Activated T-helper 1 cell treated with Interleukin-2 at 50 U/mL for 16 hours (primary cell): ENCODE measurements at regions not wholly inside any gene's neighbourhood (a gene's known extent, or its start where the extent isn't known, plus 50 kb on each side); places are given as distances from the start of the nearest gene placed in this dataset.

ENCODE experiments used
- DNase-seq: peaks from one replicate; pipeline ENCODE4 v3.0.0-alpha.2; 2020; ENCODE audit warnings: low read depth

DNA sequence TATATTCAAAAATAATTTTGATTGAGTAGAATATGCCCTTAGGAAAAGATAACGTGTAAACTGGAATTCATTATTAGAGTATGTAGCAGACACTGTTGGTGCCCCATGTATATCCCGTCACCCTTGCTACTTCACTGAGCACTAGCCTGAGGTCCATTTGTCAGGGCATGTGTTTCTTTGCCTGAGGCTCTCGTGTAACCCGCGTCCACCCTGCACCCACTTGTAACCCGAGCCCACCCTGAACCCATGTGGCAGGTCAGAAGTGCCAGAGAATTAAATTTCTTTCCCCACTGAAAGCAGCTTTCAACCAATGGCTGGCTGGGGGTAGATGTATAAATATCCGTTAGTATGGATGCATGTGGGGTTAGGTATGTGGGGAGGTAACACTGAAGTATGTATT lies 474.2 kb upstream of the ZNF385D start:
- no peak for DNase-seq

DNA sequence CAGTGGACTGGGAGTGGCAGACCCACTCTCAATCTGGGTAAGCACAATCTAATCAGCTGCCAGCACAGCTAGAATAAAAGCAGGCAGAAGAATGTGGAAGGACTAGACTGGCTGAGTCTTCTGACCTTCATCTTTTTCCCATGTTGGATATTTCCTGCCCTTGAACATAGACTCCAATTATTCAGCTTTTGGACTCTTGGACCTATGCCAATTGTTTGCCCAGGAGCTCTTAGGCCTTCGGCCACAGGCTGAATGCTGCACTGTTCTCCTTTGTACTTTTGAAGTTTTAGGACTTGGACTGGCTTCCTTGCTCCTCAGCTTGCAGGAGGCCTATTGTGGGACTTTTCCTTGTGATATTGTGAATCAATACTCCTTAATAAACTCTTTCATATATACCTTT lies 477.7 kb upstream of the ZNF385D start:
- DNase-seq, result no peak

GRCh38 chr3:22231061-22231460 lies 480.1 kb upstream of the ZNF385D start:
- no peak for DNase-seq

GRCh38 chr3:22236490-22237270 lies 485.7 kb upstream of the ZNF385D start:
- no peak for DNase-seq

DNA sequence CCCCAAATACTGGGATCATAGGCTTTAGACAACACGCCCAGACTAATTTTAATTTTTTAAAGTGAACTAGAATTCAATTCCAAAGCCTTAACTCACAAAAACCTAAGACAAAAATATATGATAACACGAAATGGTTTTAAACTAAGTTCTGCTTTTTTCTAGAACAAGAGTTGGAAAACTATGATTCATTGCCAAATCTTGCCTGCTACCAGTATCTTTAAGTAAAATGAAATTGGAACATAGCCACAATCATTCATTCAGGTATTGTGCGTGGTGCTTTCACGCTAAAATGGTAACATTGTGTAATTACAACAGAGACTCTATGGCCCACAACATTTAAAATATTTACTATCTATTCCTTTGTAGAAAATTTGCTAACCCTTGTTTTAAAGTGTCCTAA lies 488.0 kb upstream of the ZNF385D start:
- DNase-seq, result no peak

GRCh38 chr3:22241110-22241509 lies 490.1 kb upstream of the ZNF385D start:
- no peak for DNase-seq

DNA sequence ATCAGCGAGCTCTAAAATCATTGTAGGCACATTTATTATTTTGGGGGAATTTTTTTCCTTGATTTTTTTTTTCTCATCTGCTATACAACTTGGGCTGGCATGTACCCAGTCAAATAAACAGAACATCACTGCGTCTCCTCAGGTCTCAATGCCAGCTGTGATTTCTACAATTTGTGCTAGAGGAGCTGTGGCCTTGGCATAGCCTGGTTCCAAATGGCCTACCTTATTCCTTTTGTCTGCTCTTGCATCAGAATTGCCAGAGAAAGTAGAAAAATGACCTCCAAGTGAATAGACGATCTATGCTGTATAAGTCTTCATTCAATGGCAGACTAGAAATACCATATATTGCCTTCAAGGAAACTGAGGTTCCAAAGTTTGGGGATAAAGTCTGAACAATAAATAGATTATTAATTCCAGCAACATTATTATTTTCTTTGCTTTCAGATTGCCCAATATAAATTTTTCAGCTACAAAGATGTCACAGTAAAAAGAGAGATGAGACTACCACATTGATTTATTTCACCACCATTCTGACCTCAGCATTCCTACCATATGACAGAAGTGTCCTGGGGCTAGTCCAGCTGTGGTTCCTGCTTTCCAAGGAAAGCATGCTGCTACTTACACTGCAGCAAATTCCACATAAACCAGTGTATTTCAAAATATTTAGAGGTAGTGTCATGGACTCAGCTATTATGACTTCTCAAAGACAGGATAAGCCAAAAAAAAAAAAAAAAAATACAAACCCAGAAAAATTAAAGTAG lies 493.9 kb upstream of the ZNF385D start:
- DNase-seq, result no peak

GRCh38 chr3:22245811-22246583 lies 495.0 kb upstream of the ZNF385D start:
- DNase-seq, result no peak

DNA sequence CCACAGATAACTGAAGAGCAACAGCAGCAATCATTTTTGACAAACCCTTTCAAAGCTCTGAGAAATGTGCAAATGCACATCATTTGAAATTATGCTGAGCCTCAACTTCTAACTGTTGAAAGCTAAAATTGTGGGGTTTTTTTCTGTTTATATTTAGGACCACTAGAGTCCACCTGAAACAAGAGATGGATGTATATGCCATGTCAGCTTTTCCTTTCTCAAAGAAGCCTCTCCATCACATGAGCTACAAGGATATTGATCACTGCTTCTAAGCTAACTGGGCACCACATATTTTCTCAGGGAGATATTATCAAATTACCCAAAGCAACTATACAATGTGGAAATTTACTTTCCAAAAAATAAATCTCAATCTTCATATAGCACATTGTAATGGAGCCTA lies 498.6 kb upstream of the ZNF385D start:
- DNase-seq, result no peak

GRCh38 chr3:22257252-22257651 lies 506.2 kb upstream of the ZNF385D start:
- DNase-seq, result no peak

DNA sequence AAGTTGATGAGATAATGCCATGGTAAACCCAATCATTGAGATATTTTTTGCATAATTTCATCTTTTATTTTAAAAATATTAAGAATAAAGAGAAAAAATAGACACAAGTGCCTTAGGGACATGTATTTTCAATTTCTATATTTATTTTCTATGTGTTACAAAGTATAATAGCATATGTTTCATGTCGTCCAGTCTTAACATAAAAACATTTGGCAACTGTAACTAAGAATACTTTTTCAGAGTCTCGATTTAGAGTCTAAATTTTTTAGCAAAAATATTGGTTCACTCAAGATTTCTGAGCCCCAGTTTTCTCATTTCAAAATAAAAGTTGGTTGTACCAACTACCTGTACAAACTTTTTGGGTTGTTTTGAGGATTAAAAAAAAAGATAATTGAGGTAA lies 511.4 kb upstream of the ZNF385D start:
- DNase-seq, result no peak

DNA sequence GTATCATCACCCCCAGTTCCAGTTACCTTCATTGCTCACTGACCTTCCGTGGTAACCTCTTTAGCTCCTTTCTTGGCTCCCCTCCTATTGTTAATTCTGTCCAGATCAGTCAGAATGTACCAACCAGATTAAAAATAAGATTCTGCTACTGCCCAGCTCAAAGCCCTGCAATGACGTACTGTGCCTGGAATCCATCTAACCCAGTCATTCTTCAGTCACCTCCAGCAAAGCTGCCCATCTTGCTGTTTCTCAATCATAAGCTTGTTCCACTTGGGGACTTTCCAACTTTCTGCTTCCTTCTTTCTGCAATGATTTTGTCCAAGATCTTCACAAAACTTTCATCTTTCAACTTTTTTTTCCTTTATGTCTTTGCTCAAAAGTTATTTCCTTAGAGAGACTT lies 512.0 kb upstream of the ZNF385D start:
- no peak for DNase-seq

- no peak for DNase-seq
Observed at GRCh38 chr3:22265403-22265802, 514.4 kb upstream of the ZNF385D start.

- no peak for DNase-seq
Observed at GRCh38 chr3:22269831-22270230, 518.8 kb upstream of the ZNF385D start.

DNA sequence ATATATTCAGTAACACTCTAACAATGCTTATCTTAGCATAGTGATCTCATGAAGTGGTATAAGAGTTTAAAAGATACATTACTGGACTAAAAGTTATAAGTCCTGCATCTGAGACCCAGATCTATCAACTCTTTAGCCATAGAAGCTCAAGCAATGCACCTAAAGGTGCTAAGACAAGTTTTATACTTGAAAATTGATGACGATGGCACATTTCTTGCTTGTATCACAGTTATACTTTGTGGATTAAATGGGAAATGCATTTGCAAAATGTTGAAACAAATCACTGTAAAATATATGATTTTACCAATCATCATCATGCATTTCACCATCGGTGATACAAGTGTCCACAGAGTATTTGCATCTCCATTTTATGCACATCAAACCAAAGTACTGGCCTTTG lies 525.3 kb upstream of the ZNF385D start:
- no peak for DNase-seq

DNA sequence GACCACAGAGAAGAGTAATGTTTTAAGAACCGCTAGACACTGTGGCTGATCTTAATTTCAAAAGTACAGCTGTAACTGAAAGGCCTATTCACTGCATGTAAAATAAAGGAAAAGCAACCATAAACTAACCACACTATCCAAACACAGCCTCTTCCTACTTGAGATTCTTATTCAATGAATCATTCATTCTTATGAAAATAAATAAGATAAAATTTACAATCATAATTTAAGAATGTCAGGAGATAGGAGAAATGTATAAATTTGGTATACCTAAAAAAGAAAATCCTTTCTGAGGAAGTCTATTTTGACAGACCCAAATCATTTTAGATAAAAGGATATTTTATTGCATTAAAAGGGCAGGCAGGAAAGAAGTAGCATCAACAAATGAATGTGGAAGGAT lies 533.5 kb upstream of the ZNF385D start:
- no peak for DNase-seq

GRCh38 chr3:22288756-22289155 lies 537.7 kb upstream of the ZNF385D start:
- DNase-seq, result no peak

- no peak for DNase-seq
Observed at GRCh38 chr3:22292681-22293080, 541.7 kb upstream of the ZNF385D start.

GRCh38 chr3:22296601-22297000 lies 545.6 kb upstream of the ZNF385D start:
- no peak for DNase-seq

DNA sequence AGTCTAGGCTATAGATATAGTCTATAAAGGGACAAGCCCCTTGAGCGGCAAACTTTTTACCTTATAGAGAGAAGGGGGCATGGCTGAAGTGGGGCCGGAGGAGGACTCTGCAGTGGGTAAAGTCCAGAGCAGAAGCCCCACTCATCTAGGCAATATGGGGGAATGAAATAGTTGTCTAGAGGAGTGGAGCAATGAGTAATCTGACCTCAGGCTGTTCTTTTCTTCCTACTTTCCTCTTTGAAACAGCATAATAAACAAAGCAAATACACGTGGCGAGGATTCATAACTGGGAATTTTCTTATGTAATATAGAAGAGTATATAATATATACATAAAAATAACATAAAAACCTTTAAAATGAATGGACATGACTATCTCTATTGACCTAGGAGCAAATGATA lies 546.4 kb upstream of the ZNF385D start:
- no peak for DNase-seq

- no peak for DNase-seq
Observed at GRCh38 chr3:22306454-22306853, 555.4 kb upstream of the ZNF385D start.

DNA sequence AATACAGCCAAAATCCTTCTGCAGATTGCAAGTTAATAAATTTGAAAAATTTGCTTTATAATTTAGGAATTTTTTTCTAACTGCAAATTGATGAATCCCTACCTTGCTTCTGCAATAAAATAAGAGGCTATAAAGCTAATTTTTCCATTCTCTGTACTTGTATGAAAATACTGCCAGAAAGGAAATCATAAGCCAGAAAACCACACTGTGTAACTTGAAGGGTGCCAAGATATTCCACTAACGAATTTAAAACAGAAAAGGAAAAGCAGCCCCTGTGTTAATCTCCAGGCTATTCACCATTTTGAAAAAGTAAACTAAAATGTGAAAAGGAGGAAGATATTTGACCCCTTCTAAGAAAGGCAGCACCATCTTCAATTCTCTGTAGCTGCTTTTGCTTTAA lies 557.9 kb upstream of the ZNF385D start:
- DNase-seq, result no peak

DNA sequence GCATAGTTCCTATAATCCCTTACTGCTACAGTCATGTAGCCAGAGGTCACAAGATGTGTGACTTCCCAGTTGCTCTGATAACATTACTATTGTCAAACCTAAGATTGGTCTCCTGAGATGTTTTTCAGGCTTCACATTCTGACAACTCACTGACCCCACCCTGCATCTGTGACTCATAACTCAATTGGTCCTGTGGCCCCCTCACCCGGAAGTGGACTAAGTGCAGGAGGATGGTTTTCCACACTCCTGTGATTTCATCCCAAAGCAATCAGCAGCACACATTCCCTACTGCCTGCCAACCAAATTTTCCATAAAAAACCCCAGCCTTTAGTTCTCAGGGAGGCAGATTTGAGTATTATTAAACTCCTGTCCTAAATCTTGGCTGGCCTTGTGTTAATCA lies 564.9 kb upstream of the ZNF385D start:
- DNase-seq, result no peak
